ENCODE measurements at regions not wholly inside any gene's neighbourhood (a gene's known extent, or its start where the extent isn't known, plus 50 kb on each side); places are given as distances from the start of the nearest gene placed in this dataset.

- no peak for TF ChIP-seq CTCF (IDR thresholded peaks at IDR 0.05; ENCODE audit: poor library complexity, severe bottlenecking)
- no peak for TF ChIP-seq TAF1 (IDR thresholded peaks at IDR 0.05; ENCODE audit: low read depth)
- no peak for TF ChIP-seq EZH2 (IDR thresholded peaks at IDR 0.05; ENCODE audit: borderline replicate concordance, insufficient read depth, low read length, poor library complexity, severe bottlenecking)
- no peak for TF ChIP-seq RAD21 (conservative IDR thresholded peaks at IDR 0.05)
- no peak for TF ChIP-seq SMC3 (conservative IDR thresholded peaks at IDR 0.05; ENCODE audit: poor library complexity)
- TF ChIP-seq EP300 (conservative IDR thresholded peaks at IDR 0.05; ENCODE audit: poor library complexity, severe bottlenecking), result no peak
- no peak for TF ChIP-seq POLR2AphosphoS5 (IDR thresholded peaks at IDR 0.05)
Observed at GRCh38 chr12:98260276-98260675, 255.1 kb upstream of the TMPO start.

All from neural cell (in vitro differentiated cells).